Loucy (cell line): ENCODE measurements at regions not wholly inside any gene's neighbourhood (a gene's known extent, or its start where the extent isn't known, plus 50 kb on each side); places are given as distances from the start of the nearest gene placed in this dataset.

Source experiments
- EZH2phosphoT487 ChIP-seq: fragments of 200-600 bp; IDR thresholded peaks from 2 replicates; pipeline ENCODE4 v1.6.1; 2018; ENCODE audit warnings: antibody characterized with exemption, mild to moderate bottlenecking, moderate library complexity, borderline replicate concordance
- TF ChIP-seq, protein P1 (sequence below): fragments of 200-600 bp; sonication (generic); conservative IDR thresholded peaks from 2 replicates; pipeline ENCODE4 v1.5.1; 2014; ENCODE audit warnings: mild to moderate bottlenecking, antibody characterized with exemption, low read length

DNA sequence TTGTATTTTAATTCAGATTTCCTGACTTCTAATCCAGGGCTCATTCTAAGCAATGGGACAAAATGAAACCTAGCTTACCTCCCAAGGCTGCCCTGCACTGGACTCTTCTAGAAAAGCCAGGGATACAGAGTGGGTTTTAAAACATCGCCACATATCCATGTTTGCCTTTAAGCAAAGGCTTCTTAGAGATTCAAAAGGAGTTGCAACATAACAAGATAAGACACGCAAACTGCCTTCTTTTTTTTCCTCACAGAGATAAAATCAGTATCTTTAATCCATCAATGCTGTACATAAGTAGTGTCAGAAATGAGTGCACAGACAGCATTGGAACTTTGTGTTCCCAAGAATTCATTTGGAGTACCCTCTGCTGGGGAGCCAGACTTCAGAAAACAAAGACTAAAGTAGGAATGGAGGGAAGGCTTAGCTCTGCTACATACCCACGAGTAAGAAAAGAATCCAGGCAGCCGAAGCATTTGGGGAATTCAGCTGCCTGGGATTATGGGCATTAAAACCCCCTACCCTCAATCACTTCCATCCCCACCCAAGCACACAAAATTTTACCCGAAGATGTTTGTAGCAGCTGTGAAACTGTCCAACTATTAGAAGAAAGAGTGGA, 427.8 kb downstream of the ARL4A start:
- TF ChIP-seq, protein P1, sequence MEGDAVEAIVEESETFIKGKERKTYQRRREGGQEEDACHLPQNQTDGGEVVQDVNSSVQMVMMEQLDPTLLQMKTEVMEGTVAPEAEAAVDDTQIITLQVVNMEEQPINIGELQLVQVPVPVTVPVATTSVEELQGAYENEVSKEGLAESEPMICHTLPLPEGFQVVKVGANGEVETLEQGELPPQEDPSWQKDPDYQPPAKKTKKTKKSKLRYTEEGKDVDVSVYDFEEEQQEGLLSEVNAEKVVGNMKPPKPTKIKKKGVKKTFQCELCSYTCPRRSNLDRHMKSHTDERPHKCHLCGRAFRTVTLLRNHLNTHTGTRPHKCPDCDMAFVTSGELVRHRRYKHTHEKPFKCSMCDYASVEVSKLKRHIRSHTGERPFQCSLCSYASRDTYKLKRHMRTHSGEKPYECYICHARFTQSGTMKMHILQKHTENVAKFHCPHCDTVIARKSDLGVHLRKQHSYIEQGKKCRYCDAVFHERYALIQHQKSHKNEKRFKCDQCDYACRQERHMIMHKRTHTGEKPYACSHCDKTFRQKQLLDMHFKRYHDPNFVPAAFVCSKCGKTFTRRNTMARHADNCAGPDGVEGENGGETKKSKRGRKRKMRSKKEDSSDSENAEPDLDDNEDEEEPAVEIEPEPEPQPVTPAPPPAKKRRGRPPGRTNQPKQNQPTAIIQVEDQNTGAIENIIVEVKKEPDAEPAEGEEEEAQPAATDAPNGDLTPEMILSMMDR = no peak
- no peak for TF ChIP-seq EZH2phosphoT487
